Stomach (tissue), 8 donors: ENCODE measurements at regions not wholly inside any gene's neighbourhood (a gene's known extent, or its start where the extent isn't known, plus 50 kb on each side); places are given as distances from the start of the nearest gene placed in this dataset.

Experiments used
- DNase-seq, 2 donors: peaks; one replicate each; pipeline versions ENCODE4 v3.0.0 to v3.0.0-alpha.2; 2013 to 2019
- H3K27ac ChIP-seq, 5 donors: fragments of 200-600 bp in 4 of 5; sonication (generic) in 4 of 5; one replicate each; pipeline ENCODE4 v1.5.1; 2013 to 2019; ENCODE audit warnings: mild to moderate bottlenecking in 1 of 5, moderate library complexity in 1 of 5
- H3K27me3 ChIP-seq, 3 donors: fragments of 200-600 bp; sonication (generic); one replicate each; pipeline ENCODE4 v1.5.1; 2017 to 2019; ENCODE audit warnings: mixed run types in 1 of 3
- H3K36me3 ChIP-seq, 4 donors: fragments of 200-600 bp; sonication (generic); 1 replicate in 3 of 4; 2 replicates in 1 of 4; pipeline ENCODE4 v1.5.1; 2016 to 2019
- H3K4me1 ChIP-seq, 4 donors: fragments of 200-600 bp; sonication (generic); one replicate each; pipeline ENCODE4 v1.5.1; 2016 to 2019
- H3K4me3 ChIP-seq, 4 donors: fragments of 200-600 bp; sonication (generic) in 3 of 4; one replicate each; pipeline ENCODE4 v1.5.1; 2016 to 2019; ENCODE audit warnings: mild to moderate bottlenecking in 1 of 4
- H3K9me3 ChIP-seq, 4 donors: fragments of 200-600 bp; sonication (generic); one replicate each; pipeline ENCODE4 v1.5.1; 2016 to 2019
- CTCF ChIP-seq, 7 experiments: fragments of 450-650 bp in 4 of 7; fragments of 200-600 bp in 3 of 7; sonication (generic) in 3 of 7; IDR thresholded peaks; one replicate each; pipeline ENCODE4 v1.5.1; 2016 to 2019; ENCODE audit warnings: antibody characterized with exemption in 7 of 7, control low read depth in 2 of 7, mild to moderate bottlenecking in 1 of 7
- EP300 ChIP-seq: sonication (generic); formaldehyde crosslinking; IDR thresholded peaks from one replicate; pipeline ENCODE4 v1.6.1; 2017; ENCODE audit warnings: antibody characterized with exemption
- POLR2A ChIP-seq, 4 donors: fragments of 450-650 bp; IDR thresholded peaks; one replicate each; pipeline ENCODE4 v1.6.1; 2016; ENCODE audit warnings: antibody characterized with exemption in 4 of 4, control low read depth in 2 of 4, mild to moderate bottlenecking in 1 of 4, moderate library complexity in 1 of 4
- POLR2AphosphoS5 ChIP-seq, 3 donors: sonication (generic); formaldehyde crosslinking; IDR thresholded peaks; one replicate each; pipeline ENCODE4 v1.6.1; 2016; ENCODE audit warnings: antibody characterized with exemption in 3 of 3
- WGBS, 5 donors: extraction: QIAGEN DNeasy Blood & Tissue Kit in 3 of 5; methylation state at CpG; one replicate each; pipeline versions ENCODE4 v1.1.5 to v1.1.7; 2013 to 2018; 5-methylcytosine and 5-hydroxymethylcytosine counted together
- intact Hi-C: fragments of 100-400 bp; cut with DNase I; formaldehyde crosslinking; loops from one replicate; pipeline ENCODE4 v1.15.1; 2023; ENCODE audit warnings: low total_unique reads
- donor health status: healthy with polysubstance abuse.
- donor health status: Bipolar disorder and iron deficiency.
- donor health status: healthy.

GRCh38 chrX:7789200-7789599 is 53.8 kb upstream of the VCX start:
- DNase-seq = no peak
- Histone ChIP-seq H3K36me3 (no peaks in the 10 kb centered on the region), H3K27me3 (no peaks in the 10 kb centered on the region), H3K27ac (no peak overlapping the region), H3K4me1 (no peaks in the 10 kb centered on the region), H3K9me3 (no peaks in the 10 kb centered on the region), H3K4me3 (no peak overlapping the region)
- intact Hi-C loops = no loop called here
- 68 to 82% (median 72%) methylated on average over 2 of the region's 2 CpGs for WGBS, 5 donors
- TF ChIP-seq POLR2A (IDR thresholded peaks at IDR 0.05) (no peak), CTCF (IDR thresholded peaks at IDR 0.05) (no peak), EP300 (no peak), POLR2AphosphoS5 (IDR thresholded peaks at IDR 0.05) (no peak)

GRCh38 chrX:7788334-7788733 is 54.6 kb upstream of the VCX start:
- H3K36me3 ChIP-seq = no peaks in the 10 kb centered on the region
- H3K4me3 ChIP-seq = no peak overlapping the region
- no peaks in the 10 kb centered on the region for H3K9me3 ChIP-seq
- no peaks in the 10 kb centered on the region for H3K4me1 ChIP-seq
- WGBS, 5 donors = 24 to 43% (median 41%) methylated on average over 1 of the region's 1 CpG
- H3K27me3 ChIP-seq = no peaks in the 10 kb centered on the region
- H3K27ac ChIP-seq = no peak overlapping the region
- DNase-seq = no peak
- TF ChIP-seq POLR2AphosphoS5 (IDR thresholded peaks at IDR 0.05) = no peak
- no peak for TF ChIP-seq CTCF (IDR thresholded peaks at IDR 0.05)
- no peak for TF ChIP-seq POLR2A (IDR thresholded peaks at IDR 0.05)
- TF ChIP-seq EP300 = no peak
- intact Hi-C loops = no loop called here

GRCh38 chrX:7787714-7788113 is 55.3 kb upstream of the VCX start:
- Histone ChIP-seq H3K27me3 (no peaks in the 10 kb centered on the region), H3K9me3 (no peaks in the 10 kb centered on the region), H3K4me1 (no peaks in the 10 kb centered on the region), H3K4me3 (no peak overlapping the region), H3K36me3 (no peaks in the 10 kb centered on the region), H3K27ac (no peak overlapping the region)
- DNase-seq = no peak
- WGBS, 5 donors = 21 to 35% (median 34%) methylated on average over 3 to 4 of the region's 4 CpGs
- intact Hi-C loops = no loop called here
- no peak for TF ChIP-seq EP300
- no peak for TF ChIP-seq CTCF (IDR thresholded peaks at IDR 0.05)
- TF ChIP-seq POLR2A (IDR thresholded peaks at IDR 0.05) = no peak
- no peak for TF ChIP-seq POLR2AphosphoS5 (IDR thresholded peaks at IDR 0.05)

GRCh38 chrX:7784580-7784979 is 58.4 kb upstream of the VCX start:
- H3K27me3 ChIP-seq = no peaks in the 10 kb centered on the region
- H3K4me3 ChIP-seq = no peak overlapping the region
- no peak overlapping the region for H3K27ac ChIP-seq
- no peak for TF ChIP-seq CTCF (IDR thresholded peaks at IDR 0.05)
- no peak for TF ChIP-seq POLR2AphosphoS5 (IDR thresholded peaks at IDR 0.05)
- TF ChIP-seq POLR2A (IDR thresholded peaks at IDR 0.05) = no peak
- no peak for TF ChIP-seq EP300
- intact Hi-C loops = no loop called here
- H3K36me3 ChIP-seq = no peaks in the 10 kb centered on the region
- H3K9me3 ChIP-seq = no peaks in the 10 kb centered on the region
- no peaks in the 10 kb centered on the region for H3K4me1 ChIP-seq
- DNase-seq = no peak
- WGBS, 5 donors = 86 to 100% (median 97%) methylated on average over 1 of the region's 1 CpG
